ENCODE measurements at regions not wholly inside any gene's neighbourhood (a gene's known extent, or its start where the extent isn't known, plus 50 kb on each side); places are given as distances from the start of the nearest gene placed in this dataset.

DNA sequence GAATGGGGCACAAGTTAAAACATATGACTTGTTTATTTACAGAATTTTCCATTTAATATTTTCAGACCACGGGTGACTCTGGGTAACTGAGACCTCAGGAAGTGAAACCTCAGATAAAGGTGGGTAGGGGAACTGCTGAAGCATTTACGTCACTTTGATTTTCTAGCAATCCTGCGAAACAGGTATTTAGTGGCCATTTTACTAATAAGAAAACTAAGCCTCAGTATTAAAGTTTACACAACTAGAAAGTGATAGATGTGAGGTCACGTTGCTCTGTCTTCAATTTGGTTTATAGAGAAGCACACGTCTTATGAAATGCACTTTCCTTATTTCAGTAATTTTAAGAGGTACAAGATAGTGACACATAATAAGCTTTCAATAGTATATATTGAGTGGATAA lies 402.8 kb downstream of the FGF9 start:
- Mint-ChIP-seq H3K27ac (no peak overlapping the region), H3K27me3 (no peaks in the 10 kb centered on the region), H3K4me1 (peaks cover 22% of the 10 kb centered on the region), H3K4me3 (peak overlapping the region; percentile 32), H3K9me3 (no peaks in the 10 kb centered on the region), H3K36me3 (ENCODE audit: low read depth) (no peaks in the 10 kb centered on the region)
- ChIA-PET POLR2A (no interaction called here), CTCF (no interaction called here)
- ATAC-seq (ENCODE audit: low read depth) = peak; percentile 61
- TF ChIP-seq, protein P1, sequence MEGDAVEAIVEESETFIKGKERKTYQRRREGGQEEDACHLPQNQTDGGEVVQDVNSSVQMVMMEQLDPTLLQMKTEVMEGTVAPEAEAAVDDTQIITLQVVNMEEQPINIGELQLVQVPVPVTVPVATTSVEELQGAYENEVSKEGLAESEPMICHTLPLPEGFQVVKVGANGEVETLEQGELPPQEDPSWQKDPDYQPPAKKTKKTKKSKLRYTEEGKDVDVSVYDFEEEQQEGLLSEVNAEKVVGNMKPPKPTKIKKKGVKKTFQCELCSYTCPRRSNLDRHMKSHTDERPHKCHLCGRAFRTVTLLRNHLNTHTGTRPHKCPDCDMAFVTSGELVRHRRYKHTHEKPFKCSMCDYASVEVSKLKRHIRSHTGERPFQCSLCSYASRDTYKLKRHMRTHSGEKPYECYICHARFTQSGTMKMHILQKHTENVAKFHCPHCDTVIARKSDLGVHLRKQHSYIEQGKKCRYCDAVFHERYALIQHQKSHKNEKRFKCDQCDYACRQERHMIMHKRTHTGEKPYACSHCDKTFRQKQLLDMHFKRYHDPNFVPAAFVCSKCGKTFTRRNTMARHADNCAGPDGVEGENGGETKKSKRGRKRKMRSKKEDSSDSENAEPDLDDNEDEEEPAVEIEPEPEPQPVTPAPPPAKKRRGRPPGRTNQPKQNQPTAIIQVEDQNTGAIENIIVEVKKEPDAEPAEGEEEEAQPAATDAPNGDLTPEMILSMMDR (IDR thresholded peaks at IDR 0.05) = no peak
- intact Hi-C loops (cut with micrococcal nuclease) = loop anchor here (2.0 kb wide), 1 partner anchor 41 kb away; no protein-coding TSS in a partner anchor
- DNase-seq = no peak

DNA sequence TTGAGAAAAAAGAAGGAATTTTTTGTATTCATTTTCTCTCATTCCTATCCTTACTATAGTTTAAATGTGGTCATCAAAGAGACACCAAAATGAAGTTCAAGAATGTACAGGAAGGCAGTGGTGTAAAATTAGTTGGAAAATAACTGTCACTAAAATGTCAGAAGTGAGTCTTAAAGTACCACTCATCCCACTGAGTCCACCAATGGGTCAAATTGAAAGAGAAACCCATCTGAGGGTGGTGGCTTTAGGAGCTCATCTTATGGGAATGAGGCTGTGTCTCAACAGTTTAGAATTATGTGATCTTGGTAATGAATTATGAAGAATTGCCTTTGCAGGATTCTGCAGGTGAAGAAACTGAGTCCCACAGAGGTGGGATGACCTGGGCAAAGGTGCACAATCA lies 403.5 kb downstream of the FGF9 start:
- DNase-seq = no peak
- intact Hi-C loops (cut with micrococcal nuclease) = no loop called here
- Mint-ChIP-seq H3K4me1 (peaks cover 22% of the 10 kb centered on the region), H3K9me3 (no peaks in the 10 kb centered on the region), H3K4me3 (no peak overlapping the region), H3K27me3 (no peaks in the 10 kb centered on the region), H3K36me3 (ENCODE audit: low read depth) (no peaks in the 10 kb centered on the region), H3K27ac (no peak overlapping the region)
- ChIA-PET POLR2A (no interaction called here), CTCF (no interaction called here)
- TF ChIP-seq, protein P1 (IDR thresholded peaks at IDR 0.05) = no peak
- ATAC-seq (ENCODE audit: low read depth) = no peak

DNA sequence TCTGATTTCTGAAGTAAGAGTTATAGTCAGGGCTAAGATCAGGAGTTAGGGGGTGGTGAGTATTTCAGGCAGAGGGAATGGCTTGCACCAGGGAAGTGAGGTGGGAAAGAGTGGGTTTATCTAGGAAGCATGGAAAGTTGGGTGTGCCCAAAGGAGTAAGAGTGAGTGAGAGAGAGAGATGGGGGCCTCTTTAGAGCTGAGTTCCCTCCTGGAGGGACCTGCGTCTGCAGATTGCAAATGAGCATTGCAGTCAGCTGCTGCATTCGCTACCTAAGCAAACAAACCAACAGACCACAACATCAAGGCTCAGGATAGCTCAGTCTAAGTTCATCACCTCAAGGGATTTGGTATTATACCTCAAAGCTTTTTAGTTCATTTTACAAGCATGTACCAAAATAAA lies 405.8 kb downstream of the FGF9 start:
- intact Hi-C loops (cut with micrococcal nuclease) = no loop called here
- H3K36me3 Mint-ChIP-seq (ENCODE audit: low read depth) = no peaks in the 10 kb centered on the region
- no peaks in the 10 kb centered on the region for H3K27me3 Mint-ChIP-seq
- H3K4me1 Mint-ChIP-seq = peaks cover 22% of the 10 kb centered on the region
- ChIA-PET POLR2A (no interaction called here), CTCF (interaction anchor here (1.1 kb wide), 1 partner anchor 22 kb away, joined by 3 read pairs; no protein-coding TSS in a partner anchor)
- no peak overlapping the region for H3K4me3 Mint-ChIP-seq
- H3K9me3 Mint-ChIP-seq = no peaks in the 10 kb centered on the region
- peak; percentile 31 for ATAC-seq (ENCODE audit: low read depth)
- TF ChIP-seq, protein P1 (IDR thresholded peaks at IDR 0.05) = no peak
- no peak for DNase-seq
- no peak overlapping the region for H3K27ac Mint-ChIP-seq

DNA sequence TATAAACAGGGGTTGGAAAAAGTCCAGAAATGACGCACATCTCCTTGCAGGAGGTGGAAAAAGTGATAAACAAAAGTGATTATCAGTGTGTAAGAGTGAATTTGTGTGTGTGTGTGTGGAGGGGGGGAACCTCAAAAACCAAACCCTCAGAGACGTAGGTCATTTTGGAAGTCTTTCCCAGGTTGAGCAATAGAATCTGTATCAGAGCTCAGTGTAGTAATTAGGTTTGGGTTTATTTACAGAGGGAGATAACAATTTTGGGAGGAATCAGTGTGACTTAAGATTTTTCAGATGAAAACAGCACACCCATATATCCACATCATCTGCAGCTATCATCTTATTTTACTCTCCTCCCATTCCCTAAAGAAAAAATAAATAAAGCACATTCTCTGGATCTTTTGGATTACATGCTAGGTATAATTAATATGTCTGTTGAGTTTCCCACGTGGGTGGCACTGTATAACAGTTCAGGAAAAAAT lies 406.4 kb downstream of the FGF9 start:
- POLR2A ChIA-PET = interaction anchor here (0.7 kb wide), 1 partner anchor 12 kb away, joined by 5 read pairs; no protein-coding TSS in a partner anchor
- no peak overlapping the region for H3K4me3 Mint-ChIP-seq
- ATAC-seq (ENCODE audit: low read depth) = no peak
- H3K27ac Mint-ChIP-seq = no peak overlapping the region
- no peaks in the 10 kb centered on the region for H3K9me3 Mint-ChIP-seq
- intact Hi-C loops (cut with micrococcal nuclease) = no loop called here
- no peaks in the 10 kb centered on the region for H3K36me3 Mint-ChIP-seq (ENCODE audit: low read depth)
- peaks cover 22% of the 10 kb centered on the region for H3K4me1 Mint-ChIP-seq
- H3K27me3 Mint-ChIP-seq = no peaks in the 10 kb centered on the region
- DNase-seq = no peak
- TF ChIP-seq, protein P1 (IDR thresholded peaks at IDR 0.05) = no peak
- CTCF ChIA-PET = interaction anchor here (1.1 kb wide), 1 partner anchor 22 kb away, joined by 3 read pairs; no protein-coding TSS in a partner anchor

DNA sequence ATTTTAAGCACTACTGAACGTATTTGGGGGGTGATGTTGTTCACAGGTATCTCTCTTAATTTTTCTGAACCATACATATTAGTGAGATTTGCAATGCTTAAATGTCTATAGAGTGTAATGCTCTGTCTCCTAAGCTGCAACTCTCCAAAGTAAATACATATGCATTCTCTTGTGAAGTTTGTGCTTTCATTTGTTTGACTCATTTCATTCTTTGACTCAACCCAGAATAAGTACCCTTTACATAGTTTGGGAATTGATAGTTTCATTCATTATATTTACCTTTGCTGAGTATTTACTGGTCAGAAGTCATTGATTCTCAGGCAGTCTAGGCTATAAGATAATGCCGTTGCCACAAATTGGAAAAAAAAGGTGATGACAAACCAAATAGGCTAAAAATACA lies 406.9 kb downstream of the FGF9 start:
- no peak overlapping the region for H3K4me3 Mint-ChIP-seq
- CTCF ChIA-PET = no interaction called here
- POLR2A ChIA-PET = interaction anchor here (0.7 kb wide), 1 partner anchor 12 kb away, joined by 5 read pairs; no protein-coding TSS in a partner anchor
- no peak overlapping the region for H3K27ac Mint-ChIP-seq
- no peaks in the 10 kb centered on the region for H3K27me3 Mint-ChIP-seq
- intact Hi-C loops (cut with micrococcal nuclease) = no loop called here
- DNase-seq (no peak), ATAC-seq (ENCODE audit: low read depth) (no peak)
- TF ChIP-seq, protein P1 (IDR thresholded peaks at IDR 0.05) = no peak
- H3K9me3 Mint-ChIP-seq = no peaks in the 10 kb centered on the region
- no peaks in the 10 kb centered on the region for H3K36me3 Mint-ChIP-seq (ENCODE audit: low read depth)
- peaks cover 20% of the 10 kb centered on the region for H3K4me1 Mint-ChIP-seq
